H1 (cell line): ENCODE measurements at regions not wholly inside any gene's neighbourhood (a gene's known extent, or its start where the extent isn't known, plus 50 kb on each side); places are given as distances from the start of the nearest gene placed in this dataset.

Experiments used
- CTCF ChIA-PET: fragments of 300-600 bp; sonication (Branson Sonifier 250); formaldehyde crosslinking; loops from one replicate; lab custom pipeline; 2021; ENCODE audit not compliant: partially characterized antibody; lab: Charles Lee
- POLR2A ChIA-PET: fragments of 300-600 bp; sonication (Branson Sonifier 250); formaldehyde crosslinking; loops from one replicate; lab custom pipeline; 2021; ENCODE audit warnings: inconsistent platforms; ENCODE audit not compliant: partially characterized antibody; lab: Charles Lee
- DNase-seq, 2 experiments: peaks; one replicate each; pipeline versions ENCODE4 v3.0.0 to v3.0.0-alpha.2; 2010 to 2022; ENCODE audit warnings: low spot score in 2 of 2, low read depth in 1 of 2, mixed read lengths in 1 of 2
- FAIRE-seq: peaks from 2 replicates; lab custom pipeline; 2011; peaks lifted over from hg19 to GRCh38; lab: Jason Lieb, UNC
- H2AFZ ChIP-seq: 2 replicates; pipeline ENCODE4 v1.8.1; 2012; ENCODE audit warnings: low read length, inconsistent platforms
- H2AK5ac ChIP-seq: 2 replicates; pipeline ENCODE4 v1.6.1; 2013; ENCODE audit warnings: low read depth, low read length
- H2BK120ac ChIP-seq: replicated peaks from 2 replicates; pipeline ENCODE3; 2013; ENCODE audit warnings: low read depth, low read length, inconsistent platforms
- H2BK12ac ChIP-seq: 2 replicates; pipeline ENCODE4 v1.6.1; 2013; ENCODE audit warnings: low read depth, low read length
- H2BK15ac ChIP-seq: 2 replicates; pipeline ENCODE4 v1.6.1; 2013; ENCODE audit warnings: low read length
- H2BK20ac ChIP-seq: 2 replicates; pipeline ENCODE4 v1.6.1; 2013; ENCODE audit warnings: low read length
- H2BK5ac ChIP-seq: 2 replicates; pipeline ENCODE4 v1.6.1; 2013; ENCODE audit warnings: low read depth, low read length
- H3K14ac ChIP-seq: 2 replicates; pipeline ENCODE4 v1.6.1; 2013; ENCODE audit warnings: inconsistent platforms; ENCODE audit not compliant: insufficient read length
- H3K18ac ChIP-seq: 2 replicates; pipeline ENCODE4 v1.6.1; 2013; ENCODE audit warnings: low read length; ENCODE audit errors: extremely low read depth
- H3K23ac ChIP-seq: 2 replicates; pipeline ENCODE4 v1.6.1; 2013; ENCODE audit warnings: inconsistent platforms; ENCODE audit not compliant: insufficient read length
- H3K23me2 ChIP-seq: 2 replicates; pipeline ENCODE4 v1.6.1; 2013; ENCODE audit warnings: low read depth, low read length
- H3K27ac ChIP-seq: 2 replicates; pipeline ENCODE4 v1.6.1; 2011; ENCODE audit warnings: low read depth, low read length, inconsistent platforms
- H3K27me3 ChIP-seq, 4 experiments: replicated peaks in 1 of 4; 1 replicate in 1 of 4; 2 replicates in 3 of 4; pipeline versions ENCODE4 v1.6.1 to v1.8.1; 2011 to 2013; ENCODE audit warnings: low read length in 3 of 4, mild to moderate bottlenecking in 3 of 4, inconsistent platforms in 2 of 4, mixed read lengths in 2 of 4, moderate library complexity in 1 of 4; ENCODE audit not compliant: control insufficient read depth in 3 of 4, insufficient read depth in 3 of 4; ENCODE audit errors: extremely low read depth in 1 of 4
- H3K36me3 ChIP-seq, 4 experiments: 2 replicates each; pipeline versions ENCODE4 v1.6.1 to v1.8.1; 2011 to 2013; ENCODE audit warnings: mild to moderate bottlenecking in 4 of 4, low read length in 3 of 4, moderate library complexity in 2 of 4, control low read depth in 1 of 4, inconsistent platforms in 1 of 4; ENCODE audit not compliant: insufficient read depth in 4 of 4, control insufficient read depth in 2 of 4
- H3K4ac ChIP-seq: replicated peaks from 2 replicates; pipeline ENCODE3; 2013; ENCODE audit warnings: low read length, low read depth, mixed read lengths, inconsistent platforms; ENCODE audit not compliant: insufficient read length
- H3K4me1 ChIP-seq, 4 experiments: replicated peaks in 1 of 4; 1 replicate in 1 of 4; 2 replicates in 3 of 4; pipeline versions ENCODE4 v1.6.1 to v1.8.1; 2011 to 2013; ENCODE audit warnings: low read length in 3 of 4, inconsistent platforms in 2 of 4, mixed read lengths in 1 of 4; ENCODE audit not compliant: insufficient read depth in 4 of 4, control insufficient read depth in 3 of 4
- H3K4me2 ChIP-seq, 2 experiments: 2 replicates each; pipeline versions ENCODE4 v1.6.1 to v1.8.1; 2011 to 2013; ENCODE audit warnings: low read depth in 2 of 2, low read length in 2 of 2, control low read depth in 1 of 2, inconsistent platforms in 1 of 2, mild to moderate bottlenecking in 1 of 2; ENCODE audit not compliant: insufficient read depth in 1 of 2
- H3K4me3 ChIP-seq, 4 experiments: fragments of 200-600, 300-600 bp in 1 of 4; sonication (generic), shearing (Covaris generic), sonication (Bioruptor Twin) in 1 of 4; 2 replicates each; pipeline versions ENCODE4 v1.5.1 to v1.8.1; 2011 to 2016; ENCODE audit warnings: low read length in 4 of 4, low read depth in 3 of 4, control low read depth in 2 of 4, inconsistent platforms in 2 of 4, mild to moderate bottlenecking in 2 of 4, mixed read lengths in 1 of 4, moderate library complexity in 1 of 4; ENCODE audit not compliant: insufficient read depth in 2 of 4; ENCODE audit errors: extremely low read depth in 1 of 4
- H3K56ac ChIP-seq: replicated peaks from 2 replicates; pipeline ENCODE3; 2013; ENCODE audit warnings: low read depth, mild to moderate bottlenecking, mixed read lengths, low read length, inconsistent platforms; ENCODE audit not compliant: insufficient read length
- H3K79me1 ChIP-seq: 2 replicates; pipeline ENCODE4 v1.6.1; 2013; ENCODE audit warnings: low read depth, low read length, control low read depth
- H3K79me2 ChIP-seq, 2 experiments: 2 replicates each; pipeline versions ENCODE4 v1.6.1 to v1.8.1; 2012 to 2013; ENCODE audit warnings: low read length in 2 of 2, mild to moderate bottlenecking in 2 of 2, inconsistent platforms in 1 of 2; ENCODE audit not compliant: insufficient read depth in 2 of 2, control insufficient read depth in 1 of 2
- H3K9ac ChIP-seq, 4 experiments: replicated peaks in 1 of 4; 1 replicate in 1 of 4; 2 replicates in 3 of 4; pipeline versions ENCODE4 v1.6.1 to v1.8.1; 2011 to 2013; ENCODE audit warnings: low read depth in 3 of 4, low read length in 3 of 4, control low read depth in 2 of 4, mild to moderate bottlenecking in 2 of 4, moderate library complexity in 2 of 4, inconsistent platforms in 1 of 4; ENCODE audit errors: extremely low read depth in 1 of 4
- H3K9me3 ChIP-seq, 2 experiments: 2 replicates each; pipeline versions ENCODE4 v1.6.1 to v1.8.1; 2012 to 2013; ENCODE audit warnings: mild to moderate bottlenecking in 2 of 2, moderate library complexity in 2 of 2, control low read depth in 1 of 2, inconsistent platforms in 1 of 2, low read depth in 1 of 2, low read length in 1 of 2, mixed read lengths in 1 of 2; ENCODE audit not compliant: insufficient read depth in 2 of 2
- H4K20me1 ChIP-seq, 2 experiments: replicated peaks in 1 of 2; 2 replicates each; pipeline versions ENCODE3 to v1.8.1; 2011 to 2013; ENCODE audit warnings: inconsistent platforms in 2 of 2, low read length in 2 of 2, mild to moderate bottlenecking in 1 of 2; ENCODE audit not compliant: insufficient read depth in 2 of 2, control insufficient read depth in 1 of 2
- H4K5ac ChIP-seq: 2 replicates; pipeline ENCODE4 v1.6.1; 2013; ENCODE audit warnings: low read length, low read depth, mixed read lengths, inconsistent platforms; ENCODE audit not compliant: insufficient read length
- H4K8ac ChIP-seq: 2 replicates; pipeline ENCODE4 v1.8.0; 2013; ENCODE audit warnings: mild to moderate bottlenecking, moderate library complexity, low read length, inconsistent platforms; ENCODE audit not compliant: insufficient read depth; ENCODE audit errors: extremely low read depth
- H4K91ac ChIP-seq: replicated peaks from 2 replicates; pipeline ENCODE3; 2013; ENCODE audit warnings: low read length, mixed read lengths, inconsistent platforms; ENCODE audit not compliant: insufficient read length
- CREB1 ChIP-seq: IDR thresholded peaks from 2 replicates; pipeline ENCODE4 v1.6.1; 2012; ENCODE audit warnings: inconsistent platforms
- EP300 ChIP-seq, 2 experiments: IDR thresholded peaks; 1 replicate in 1 of 2; 2 replicates in 1 of 2; pipeline ENCODE4 v1.6.1; 2011 to 2012; ENCODE audit warnings: low read depth in 2 of 2, low read length in 2 of 2, mild to moderate bottlenecking in 2 of 2, borderline replicate concordance in 1 of 2, inconsistent platforms in 1 of 2, moderate library complexity in 1 of 2
- EZH2 ChIP-seq: fragments of 200-600 bp; sonication (generic); IDR thresholded peaks from 2 replicates; pipeline ENCODE4 v1.7.1; 2012; ENCODE audit warnings: low read depth, mild to moderate bottlenecking, moderate library complexity, low read length, inconsistent platforms; ENCODE audit not compliant: severe bottlenecking
- GABPA ChIP-seq: IDR thresholded peaks from 2 replicates; pipeline ENCODE4 v1.6.1; 2011; ENCODE audit warnings: mild to moderate bottlenecking, low read length, moderate library complexity, borderline replicate concordance; ENCODE audit not compliant: insufficient read depth
- GTF2F1 ChIP-seq: IDR thresholded peaks from 2 replicates; pipeline ENCODE4 v1.6.1; 2012; ENCODE audit warnings: low read depth, low read length, improper control_type of control experiment, borderline replicate concordance
- HDAC6 ChIP-seq: IDR thresholded peaks from one replicate; pipeline ENCODE4 v1.7.1; 2012; ENCODE audit warnings: low read depth, mild to moderate bottlenecking, inconsistent platforms, low read length, moderate library complexity
- KDM5A ChIP-seq: fragments of 200-600 bp; IDR thresholded peaks from 2 replicates; pipeline ENCODE4 v1.7.1; 2012; ENCODE audit warnings: mild to moderate bottlenecking, low read length, inconsistent platforms, mixed read lengths
- POLR2AphosphoS5 ChIP-seq: IDR thresholded peaks from 2 replicates; pipeline ENCODE4 v1.6.1; 2011; ENCODE audit warnings: low read depth, low read length
- RBBP5 ChIP-seq: IDR thresholded peaks from 2 replicates; pipeline ENCODE4 v1.7.1; 2012; ENCODE audit warnings: low read depth, mild to moderate bottlenecking, inconsistent platforms, low read length, moderate library complexity, borderline replicate concordance
- TEAD4 ChIP-seq: IDR thresholded peaks from 2 replicates; pipeline ENCODE4 v1.6.1; 2012; ENCODE audit warnings: low read depth, low read length, inconsistent platforms, mixed read lengths
- ZNF274 ChIP-seq: IDR thresholded peaks from 2 replicates; pipeline ENCODE4 v1.7.0; 2012; ENCODE audit warnings: low read length, borderline replicate concordance; ENCODE audit errors: extremely low read depth
- WGBS, 2 experiments: shearing (Covaris generic) in 1 of 2; methylation state at CpG; one replicate each; pipeline versions ENCODE4 v1.1.6 to v1.1.7; 2013 to 2015; ENCODE audit warnings: low lambda C conversion rate in 2 of 2, mixed read lengths in 2 of 2, inconsistent platforms in 1 of 2, low coverage in 1 of 2, missing lambda C conversion rate in 1 of 2; ENCODE audit not compliant: insufficient replicate concordance in 2 of 2, insufficient coverage in 1 of 2, insufficient read length in 1 of 2; ENCODE audit errors: extremely low coverage in 1 of 2, missing lambda C conversion rate in 1 of 2; 5-methylcytosine and 5-hydroxymethylcytosine counted together

DNA sequence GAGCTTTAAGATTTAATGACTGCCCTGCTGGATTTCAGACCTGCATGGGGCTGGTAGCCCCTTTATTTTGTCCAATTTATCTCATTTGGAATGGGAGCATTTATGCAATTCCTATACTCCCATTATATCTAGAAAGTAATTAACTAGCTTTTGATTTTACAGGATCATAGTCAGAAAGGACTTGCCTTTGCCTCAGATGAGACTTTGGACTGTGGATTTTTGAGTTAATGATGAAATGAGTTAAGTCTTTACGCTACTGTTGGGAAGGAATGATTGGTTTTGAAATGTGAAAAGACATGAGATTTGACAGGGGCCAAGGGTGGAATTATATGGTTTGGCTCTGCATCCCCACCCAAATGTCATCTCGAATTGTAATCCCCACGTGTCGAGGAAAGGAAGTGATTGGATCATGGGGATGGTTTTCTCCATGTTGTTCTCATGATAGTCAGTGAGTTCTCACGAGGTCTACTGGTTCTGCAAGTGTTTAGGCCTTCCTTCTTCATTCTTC, 213.1 kb upstream of the DCN start:
- H3K9ac ChIP-seq = no peak overlapping the region
- H2BK5ac ChIP-seq = no peak overlapping the region
- no peak overlapping the region for H2BK120ac ChIP-seq
- H3K4me2 ChIP-seq = no peak overlapping the region
- no peak overlapping the region for H4K5ac ChIP-seq
- H3K18ac ChIP-seq = no peak overlapping the region
- no peak overlapping the region for H2AFZ ChIP-seq
- no peak overlapping the region for H3K56ac ChIP-seq
- no peak overlapping the region for H3K23ac ChIP-seq
- no peaks in the 10 kb centered on the region for H3K23me2 ChIP-seq
- POLR2A ChIA-PET = no interaction called here
- no peaks in the 10 kb centered on the region for H3K79me1 ChIP-seq
- no peaks in the 10 kb centered on the region for H4K20me1 ChIP-seq
- H3K4ac ChIP-seq = no peak overlapping the region
- H2BK15ac ChIP-seq = no peak overlapping the region
- H3K27ac ChIP-seq = no peak overlapping the region
- TF ChIP-seq ZNF274 (no peak), TEAD4 (no peak), RBBP5 (no peak), POLR2AphosphoS5 (no peak), EZH2 (no peak), CREB1 (no peak), GABPA (no peak), GTF2F1 (no peak), HDAC6 (no peak), KDM5A (no peak), EP300 (IDR thresholded peaks at IDR 0.05; ENCODE audit: borderline replicate concordance in 1 of 2, low read depth in 2 of 2, low read length in 2 of 2) (no peak)
- TF ChIP-seq, all 59 proteins: peak for 0
- no peaks in the 10 kb centered on the region for H3K79me2 ChIP-seq
- H3K14ac ChIP-seq = no peak overlapping the region
- no peaks in the 10 kb centered on the region for H3K4me1 ChIP-seq
- no peak overlapping the region for H2AK5ac ChIP-seq
- H3K36me3 ChIP-seq = peaks cover 0 to 2% (median 0%) of the 10 kb centered on the region in 4 experiments; a peak in 1 of 8 replicates
- H2BK20ac ChIP-seq = no peak overlapping the region
- CTCF ChIA-PET = interaction anchor here (1.6 kb wide), 1 partner anchor 14 kb away, joined by 6 read pairs; no protein-coding TSS in a partner anchor
- DNase-seq (no peak), FAIRE-seq (no peak)
- no peak overlapping the region for H2BK12ac ChIP-seq
- H3K4me3 ChIP-seq = no peak overlapping the region
- H4K8ac ChIP-seq = no peak overlapping the region
- WGBS, 2 experiments = 56% methylated on average over 5 of the region's 5 CpGs; no CpG with 5 or more reads in 1 of the 2 experiments
- peaks cover 9% of the 10 kb centered on the region in 2 experiments; a peak in 3 of 4 replicates for H3K9me3 ChIP-seq
- H3K27me3 ChIP-seq = no peaks in the 10 kb centered on the region
- H4K91ac ChIP-seq = no peak overlapping the region
